ENCODE measurements at regions not wholly inside any gene's neighbourhood (a gene's known extent, or its start where the extent isn't known, plus 50 kb on each side); places are given as distances from the start of the nearest gene placed in this dataset.

DNA sequence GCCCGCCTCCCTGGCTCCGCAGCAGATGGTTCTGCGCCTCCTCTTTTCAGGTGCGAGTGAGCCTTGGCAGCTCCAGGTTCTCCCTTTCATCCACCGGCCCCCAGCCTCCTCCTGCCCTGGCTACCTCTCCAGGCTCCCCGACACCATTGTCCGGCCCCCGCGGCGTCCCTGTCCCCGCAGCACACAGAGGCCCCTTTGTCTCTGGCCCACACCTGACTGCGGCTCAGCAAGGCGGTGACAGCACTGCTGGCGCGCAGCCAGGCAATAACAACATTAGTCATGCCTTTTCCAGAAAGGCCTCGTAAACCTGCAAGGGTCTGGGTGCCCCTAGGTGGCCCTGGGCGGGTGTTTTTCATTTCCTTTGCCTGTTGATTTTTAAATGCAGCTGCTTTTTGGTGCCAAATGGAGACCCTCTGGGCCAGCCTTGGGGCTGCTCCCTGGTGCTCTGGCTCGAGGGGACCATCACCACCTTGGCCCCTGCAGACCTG lies 73.2 kb upstream of the MEDAG start:
- no peak overlapping the region for H3K9ac ChIP-seq (replicated peaks in 1 of 4; ENCODE audit: extremely low read depth in 1 of 4, low read depth in 3 of 4, low read length in 3 of 4)
- H4K5ac ChIP-seq (ENCODE audit: insufficient read length, low read depth, low read length) = no peak overlapping the region
- ChIA-PET POLR2A (ENCODE audit: partially characterized antibody) (no interaction called here), CTCF (ENCODE audit: partially characterized antibody) (interaction anchor here (0.8 to 1.6 kb wide), 5 partner anchors 16 to 147 kb away, joined by 3 to 5 read pairs (median 3); no protein-coding TSS in a partner anchor)
- H3K14ac ChIP-seq (ENCODE audit: insufficient read length) = no peak overlapping the region
- H3K27me3 ChIP-seq (replicated peaks in 1 of 4; ENCODE audit: control insufficient read depth in 3 of 4, extremely low read depth in 1 of 4, insufficient read depth in 3 of 4, low read length in 3 of 4) = peaks cover 0 to 15% (median 10%) of the 10 kb centered on the region in 4 experiments; a peak in 4 of 7 replicates
- H3K79me1 ChIP-seq (ENCODE audit: low read depth, low read length) = no peaks in the 10 kb centered on the region
- H4K8ac ChIP-seq (ENCODE audit: extremely low read depth, insufficient read depth, low read length) = no peak overlapping the region
- no peaks in the 10 kb centered on the region for H3K79me2 ChIP-seq (ENCODE audit: control insufficient read depth in 1 of 2, insufficient read depth in 2 of 2, low read length in 2 of 2)
- no peak overlapping the region for H3K4ac ChIP-seq (replicated peaks; ENCODE audit: insufficient read length, low read depth, low read length)
- no peak overlapping the region for H2BK12ac ChIP-seq (ENCODE audit: low read depth, low read length)
- H2AK5ac ChIP-seq (ENCODE audit: low read depth, low read length) = no peak overlapping the region
- no peak overlapping the region; the same call in 1 of the 2 replicates for H3K18ac ChIP-seq (ENCODE audit: extremely low read depth, low read length)
- H3K9me3 ChIP-seq (ENCODE audit: insufficient read depth in 2 of 2, low read depth in 1 of 2, low read length in 1 of 2) = no peaks in the 10 kb centered on the region
- FAIRE-seq (no peak), DNase-seq (ENCODE audit: low read depth in 1 of 2, low spot score in 2 of 2) (peak in 1 of 2 experiments; percentile 9)
- no peak overlapping the region for H3K23ac ChIP-seq (ENCODE audit: insufficient read length)
- whole genome bisulfite sequencing, 2 experiments (ENCODE audit: extremely low coverage in 1 of 2, insufficient coverage in 1 of 2, insufficient read length in 1 of 2, insufficient replicate concordance in 2 of 2, low coverage in 1 of 2, low lambda C conversion rate in 2 of 2, missing lambda C conversion rate in 1 of 2) = 45% methylated on average over 16 of the region's 18 CpGs; no CpG with 5 or more reads in 1 of the 2 experiments
- H2BK15ac ChIP-seq (ENCODE audit: low read length) = no peak overlapping the region
- H2BK5ac ChIP-seq (ENCODE audit: low read depth, low read length) = no peak overlapping the region
- no peak overlapping the region for H3K27ac ChIP-seq (ENCODE audit: low read depth, low read length)
- no peak overlapping the region for H3K56ac ChIP-seq (replicated peaks; ENCODE audit: insufficient read length, low read depth, low read length)
- no peak overlapping the region for H3K4me3 ChIP-seq (ENCODE audit: extremely low read depth in 1 of 4, insufficient read depth in 2 of 4, low read depth in 3 of 4, low read length in 4 of 4)
- no peaks in the 10 kb centered on the region for H3K36me3 ChIP-seq (ENCODE audit: control insufficient read depth in 2 of 4, insufficient read depth in 4 of 4, low read length in 3 of 4)
- TF ChIP-seq TBP (IDR thresholded peaks at IDR 0.05; ENCODE audit: low read depth, low read length) (no peak), TAF7 (optimal IDR thresholded peaks at IDR 0.05; ENCODE audit: borderline replicate concordance, low read depth, low read length) (no peak), SP4 (IDR thresholded peaks at IDR 0.05; ENCODE audit: low read length) (no peak), SRF (IDR thresholded peaks at IDR 0.05; ENCODE audit: low read depth, low read length) (no peak), CBX5 (IDR thresholded peaks at IDR 0.05; ENCODE audit: low read depth, low read length) (no peak), SIX5 (IDR thresholded peaks at IDR 0.05; ENCODE audit: low read depth, low read length) (no peak)
- TF ChIP-seq, protein P1, sequence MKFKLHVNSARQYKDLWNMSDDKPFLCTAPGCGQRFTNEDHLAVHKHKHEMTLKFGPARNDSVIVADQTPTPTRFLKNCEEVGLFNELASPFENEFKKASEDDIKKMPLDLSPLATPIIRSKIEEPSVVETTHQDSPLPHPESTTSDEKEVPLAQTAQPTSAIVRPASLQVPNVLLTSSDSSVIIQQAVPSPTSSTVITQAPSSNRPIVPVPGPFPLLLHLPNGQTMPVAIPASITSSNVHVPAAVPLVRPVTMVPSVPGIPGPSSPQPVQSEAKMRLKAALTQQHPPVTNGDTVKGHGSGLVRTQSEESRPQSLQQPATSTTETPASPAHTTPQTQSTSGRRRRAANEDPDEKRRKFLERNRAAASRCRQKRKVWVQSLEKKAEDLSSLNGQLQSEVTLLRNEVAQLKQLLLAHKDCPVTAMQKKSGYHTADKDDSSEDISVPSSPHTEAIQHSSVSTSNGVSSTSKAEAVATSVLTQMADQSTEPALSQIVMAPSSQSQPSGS (IDR thresholded peaks at IDR 0.05; ENCODE audit: low read length) = no peak
- TF ChIP-seq, protein P2, sequence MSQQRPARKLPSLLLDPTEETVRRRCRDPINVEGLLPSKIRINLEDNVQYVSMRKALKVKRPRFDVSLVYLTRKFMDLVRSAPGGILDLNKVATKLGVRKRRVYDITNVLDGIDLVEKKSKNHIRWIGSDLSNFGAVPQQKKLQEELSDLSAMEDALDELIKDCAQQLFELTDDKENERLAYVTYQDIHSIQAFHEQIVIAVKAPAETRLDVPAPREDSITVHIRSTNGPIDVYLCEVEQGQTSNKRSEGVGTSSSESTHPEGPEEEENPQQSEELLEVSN (IDR thresholded peaks at IDR 0.05) = no peak
- no peak overlapping the region for H2AFZ ChIP-seq (ENCODE audit: low read length)
- no peaks in the 10 kb centered on the region for H3K23me2 ChIP-seq (ENCODE audit: low read depth, low read length)
- H4K91ac ChIP-seq (replicated peaks; ENCODE audit: insufficient read length, low read length) = no peak overlapping the region
- H4K20me1 ChIP-seq (replicated peaks in 1 of 2; ENCODE audit: control insufficient read depth in 1 of 2, insufficient read depth in 2 of 2, low read length in 2 of 2) = no peaks in the 10 kb centered on the region
- no peak overlapping the region for H2BK120ac ChIP-seq (replicated peaks; ENCODE audit: low read depth, low read length)
- H2BK20ac ChIP-seq (ENCODE audit: low read length) = no peak overlapping the region
- H3K4me1 ChIP-seq (replicated peaks in 1 of 4; ENCODE audit: control insufficient read depth in 3 of 4, insufficient read depth in 4 of 4, low read length in 3 of 4) = peaks cover 0 to 14% (median 5%) of the 10 kb centered on the region in 4 experiments; a peak in 5 of 7 replicates
- H3K4me2 ChIP-seq (ENCODE audit: insufficient read depth in 1 of 2, low read depth in 2 of 2, low read length in 2 of 2) = peak overlapping the region in 1 of 2 experiments; percentile 42; a peak in 2 of 4 replicates

Data from H1 (cell line).